IPS-18c (cell line): ENCODE measurements at regions not wholly inside any gene's neighbourhood (a gene's known extent, or its start where the extent isn't known, plus 50 kb on each side); places are given as distances from the start of the nearest gene placed in this dataset.

Experiments used
- H3K4me3 ChIP-seq: 2 replicates; pipeline ENCODE4 v1.7.0; 2013; ENCODE audit warnings: low read depth, mild to moderate bottlenecking, low read length, moderate library complexity; ENCODE audit not compliant: insufficient read depth
- H3K9me3 ChIP-seq: one replicate; pipeline ENCODE4 v1.6.1; 2013; ENCODE audit warnings: mild to moderate bottlenecking, low read length, moderate library complexity; ENCODE audit not compliant: control insufficient read depth, insufficient read depth

- no peak overlapping the region for H3K4me3 ChIP-seq
- H3K9me3 ChIP-seq = no peaks in the 10 kb centered on the region
These were observed 755.2 kb downstream of the C6orf118 start for GRCh38 chr6:164554226-164554625.

GRCh38 chr6:164551706-164552105 lies 757.7 kb downstream of the C6orf118 start:
- Histone ChIP-seq H3K9me3 (no peaks in the 10 kb centered on the region), H3K4me3 (no peak overlapping the region)

DNA sequence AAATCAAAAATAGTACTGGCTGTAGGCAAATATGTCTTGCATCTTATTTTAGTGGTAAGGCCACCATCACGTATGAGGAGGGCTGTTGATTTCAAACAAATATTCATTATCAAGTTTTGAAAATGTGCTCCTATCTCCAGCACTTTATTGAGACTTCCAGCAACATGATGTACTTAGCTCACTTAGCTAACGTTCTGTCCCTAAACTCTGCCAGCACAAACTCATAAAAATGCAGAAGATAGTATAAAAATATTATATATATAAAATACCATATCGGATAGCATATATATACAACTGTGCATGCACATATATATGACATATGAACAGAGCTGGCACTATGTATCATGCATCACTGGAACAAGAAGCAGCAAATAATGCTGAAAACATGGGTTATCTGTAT lies 762.3 kb downstream of the C6orf118 start:
- no peak overlapping the region for H3K4me3 ChIP-seq
- no peaks in the 10 kb centered on the region for H3K9me3 ChIP-seq

- Histone ChIP-seq H3K4me3 (no peak overlapping the region), H3K9me3 (no peaks in the 10 kb centered on the region)
These were observed 763.1 kb downstream of the C6orf118 start for GRCh38 chr6:164546263-164546662.

GRCh38 chr6:164534070-164534766 lies 775.2 kb downstream of the C6orf118 start:
- Histone ChIP-seq H3K9me3 (no peaks in the 10 kb centered on the region), H3K4me3 (no peak overlapping the region)

DNA sequence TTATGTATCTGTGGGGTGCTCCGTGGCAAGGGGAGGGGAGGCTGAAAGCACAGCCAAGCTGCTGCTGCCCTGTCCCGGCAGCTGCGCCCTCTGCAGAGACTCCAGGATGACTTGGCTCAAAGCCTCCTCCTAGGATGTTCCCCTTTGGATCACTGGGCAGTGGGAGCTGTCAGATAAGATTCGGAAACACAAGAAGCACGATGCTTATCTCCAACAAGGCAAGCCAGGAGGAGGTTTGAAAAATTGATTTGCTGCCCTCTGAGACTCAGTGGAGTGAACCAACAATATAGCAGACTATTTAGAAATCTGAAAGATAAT lies 776.4 kb downstream of the C6orf118 start:
- Histone ChIP-seq H3K9me3 (no peaks in the 10 kb centered on the region), H3K4me3 (no peak overlapping the region)

GRCh38 chr6:164532198-164533044 lies 777.0 kb downstream of the C6orf118 start:
- no peaks in the 10 kb centered on the region for H3K9me3 ChIP-seq
- H3K4me3 ChIP-seq = no peak overlapping the region

GRCh38 chr6:164531736-164532135 lies 777.7 kb downstream of the C6orf118 start:
- Histone ChIP-seq H3K4me3 (no peak overlapping the region), H3K9me3 (peaks cover 4% of the 10 kb centered on the region)

GRCh38 chr6:164528539-164528938 lies 780.9 kb downstream of the C6orf118 start:
- no peak overlapping the region for H3K4me3 ChIP-seq
- peaks cover 12% of the 10 kb centered on the region for H3K9me3 ChIP-seq

DNA sequence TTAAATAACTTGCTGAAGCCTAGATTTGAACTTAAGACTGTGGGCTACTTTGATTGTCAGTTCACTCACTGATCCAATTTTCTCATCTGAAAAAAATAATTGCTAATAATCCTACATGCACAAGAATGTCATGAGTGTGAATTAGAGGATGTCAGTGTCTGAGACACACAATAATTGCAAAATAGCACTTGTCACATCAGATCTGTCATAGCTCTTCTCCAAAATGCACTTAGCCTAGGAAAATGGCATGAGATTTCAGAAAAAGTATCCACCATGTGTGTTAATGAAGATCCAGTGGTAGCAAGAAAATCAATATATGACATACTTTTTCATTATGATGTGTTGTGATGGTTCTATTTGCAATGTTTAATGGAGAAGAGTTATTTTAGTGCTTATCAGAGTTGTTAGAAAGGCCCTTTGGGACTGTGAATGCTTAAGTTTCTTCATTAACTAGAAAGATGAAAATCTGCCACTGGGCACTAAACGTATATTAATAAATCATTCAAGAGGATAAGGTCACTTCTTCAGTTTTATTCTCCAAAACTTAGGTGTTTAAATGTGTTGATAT lies 786.2 kb downstream of the C6orf118 start:
- Histone ChIP-seq H3K9me3 (peaks cover 12% of the 10 kb centered on the region), H3K4me3 (no peak overlapping the region)

DNA sequence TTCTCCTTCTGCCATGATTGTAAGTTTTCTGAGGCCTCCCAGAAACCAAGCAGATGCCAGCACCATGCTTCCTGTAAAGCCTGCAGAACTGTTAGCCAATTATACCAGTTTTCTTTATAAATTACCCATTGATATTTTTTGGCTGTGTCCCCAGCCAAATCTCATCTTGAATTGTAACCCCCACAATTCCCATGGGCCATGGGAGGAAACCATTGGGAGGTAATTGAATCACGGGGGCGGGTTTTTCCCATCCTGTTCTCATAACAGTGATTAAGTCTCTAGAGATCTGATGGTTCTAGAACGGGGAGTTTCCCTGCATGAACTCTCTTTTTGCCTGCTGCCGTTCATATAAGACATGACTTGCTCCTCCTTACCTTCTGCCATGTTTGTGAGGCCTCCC lies 788.5 kb downstream of the C6orf118 start:
- peaks cover 6% of the 10 kb centered on the region for H3K9me3 ChIP-seq
- H3K4me3 ChIP-seq = no peak overlapping the region

GRCh38 chr6:164507206-164507940 lies 802.0 kb downstream of the C6orf118 start:
- Histone ChIP-seq H3K9me3 (no peaks in the 10 kb centered on the region), H3K4me3 (no peak overlapping the region)

DNA sequence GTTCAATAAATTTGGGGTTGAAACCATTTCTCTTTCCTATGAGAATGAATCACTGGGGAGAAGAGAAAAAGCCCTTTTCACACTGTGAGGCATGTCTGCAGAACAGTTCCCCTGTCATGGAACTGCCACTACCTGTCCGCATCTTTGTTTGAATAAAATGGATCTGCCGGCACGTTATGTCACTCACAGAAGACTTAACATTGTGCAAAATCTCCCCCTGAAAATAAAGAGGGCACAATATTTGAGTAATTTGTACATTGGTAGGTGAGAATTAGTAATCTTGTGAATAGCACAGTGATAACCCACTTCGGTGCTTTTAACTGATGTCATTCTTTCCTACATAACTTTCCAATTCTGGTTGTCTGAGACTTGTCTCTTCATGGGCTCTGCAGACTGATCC lies 804.0 kb downstream of the C6orf118 start:
- H3K4me3 ChIP-seq = no peak overlapping the region
- no peaks in the 10 kb centered on the region for H3K9me3 ChIP-seq

DNA sequence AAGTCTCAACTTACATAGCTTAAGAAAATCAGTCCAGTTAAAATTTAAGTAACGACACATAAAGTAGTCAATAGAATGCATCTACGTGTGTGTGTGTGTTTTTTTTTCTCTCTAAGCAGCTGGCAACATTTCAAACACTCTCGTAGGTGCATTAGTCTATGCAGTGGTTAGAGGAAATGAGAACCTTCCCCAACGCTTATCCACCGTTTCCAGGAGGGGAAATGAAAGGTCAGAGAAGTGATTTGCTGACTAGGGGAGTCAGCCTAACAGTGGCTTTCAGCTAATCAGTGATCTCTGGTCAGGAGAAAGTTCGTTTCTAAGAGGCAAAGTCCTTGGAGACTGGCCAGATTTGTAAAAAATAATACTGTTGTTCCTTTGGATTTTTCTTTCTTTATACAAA lies 806.6 kb downstream of the C6orf118 start:
- H3K9me3 ChIP-seq = no peaks in the 10 kb centered on the region
- no peak overlapping the region for H3K4me3 ChIP-seq

DNA sequence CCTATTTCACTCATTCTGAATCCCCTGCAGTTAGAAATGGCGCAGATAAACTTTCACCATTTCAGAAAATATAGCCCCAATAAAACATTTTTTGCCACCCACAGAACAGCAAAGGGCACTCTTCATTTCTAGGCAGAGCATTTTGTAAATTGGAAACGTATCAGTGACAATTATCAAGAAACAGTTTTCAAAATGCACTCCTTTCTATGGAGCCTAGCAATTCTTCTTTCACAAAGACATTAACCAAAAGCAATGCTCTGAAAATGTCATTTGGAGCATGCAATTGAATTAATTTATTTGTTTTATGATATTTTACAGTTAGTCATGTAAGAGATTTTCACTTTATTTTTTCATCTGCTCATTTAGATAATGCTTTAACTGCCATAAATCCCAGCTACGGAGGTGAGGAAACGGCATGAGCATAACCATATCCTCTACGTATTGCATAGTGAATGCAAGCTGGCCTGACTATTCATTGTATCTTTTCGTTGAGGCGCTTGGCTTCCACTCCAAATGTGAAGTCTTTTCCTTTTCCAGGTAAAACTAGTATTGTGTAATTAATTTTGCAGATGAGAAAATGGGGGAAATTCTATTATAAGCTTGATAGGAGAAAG lies 813.4 kb downstream of the C6orf118 start:
- no peaks in the 10 kb centered on the region for H3K9me3 ChIP-seq
- no peak overlapping the region for H3K4me3 ChIP-seq

DNA sequence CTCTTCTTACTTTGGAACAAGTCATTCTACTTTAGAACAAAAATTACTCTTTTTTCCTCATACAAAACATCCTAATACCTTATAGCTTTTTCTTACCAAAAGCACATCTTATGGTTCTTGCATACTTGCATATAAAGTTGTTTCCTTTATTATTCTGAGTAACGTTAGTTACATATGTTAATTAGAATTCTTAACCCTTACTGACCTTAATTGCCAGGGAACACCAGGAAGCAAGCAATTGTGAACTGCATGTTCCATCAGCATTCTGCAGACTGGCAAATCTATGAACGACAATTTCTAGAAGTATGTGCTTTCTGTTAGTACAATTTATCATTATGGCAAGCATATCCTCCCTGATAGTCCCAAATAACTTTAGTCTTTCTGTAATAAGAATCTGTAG lies 831.0 kb downstream of the C6orf118 start:
- Histone ChIP-seq H3K4me3 (no peak overlapping the region), H3K9me3 (peaks cover 3% of the 10 kb centered on the region)

- no peak overlapping the region for H3K4me3 ChIP-seq
- no peaks in the 10 kb centered on the region for H3K9me3 ChIP-seq
These were observed 831.6 kb downstream of the C6orf118 start for GRCh38 chr6:164477790-164478189.
